A549 (cell line): ENCODE measurements at regions not wholly inside any gene's neighbourhood (a gene's known extent, or its start where the extent isn't known, plus 50 kb on each side); places are given as distances from the start of the nearest gene placed in this dataset.

Source experiments
- ATAC-seq, 2 experiments: fragments of 200-7000 bp in 1 of 2; fragments of >200 bp in 1 of 2; cut with Nextera tagmentation in 1 of 2; cut with Tn5 transposase in 1 of 2; 3 replicates each; pipeline versions ENCODE4 v1.8.0 to v1.9.1; 2018 to 2020; ENCODE audit warnings: mild to moderate bottlenecking in 1 of 2, moderate library complexity in 1 of 2
- CTCF ChIA-PET: fragments of 300-600 bp; sonication (Branson Sonifier 250); formaldehyde crosslinking; extraction: SDS; loops from one replicate; lab custom pipeline; 2021; ENCODE audit warnings: antibody characterized with exemption, inconsistent platforms; lab: Yijun Ruan, JAX
- POLR2A ChIA-PET: fragments of 350-600 bp; formaldehyde crosslinking; extraction: SDS; loops from one replicate; lab custom pipeline; 2021; ENCODE audit warnings: antibody characterized with exemption, inconsistent platforms; lab: Yijun Ruan, JAX
- DNase-seq, 2 experiments: peaks; one replicate each; pipeline versions ENCODE4 v3.0.0 to v3.0.0-alpha.2; 2011 to 2016; ENCODE audit warnings: low read depth in 1 of 2, low spot score in 1 of 2
- FAIRE-seq: peaks from 2 replicates; lab custom pipeline; 2011; peaks lifted over from hg19 to GRCh38; lab: Jason Lieb, UNC
- H3K27ac ChIP-seq, 2 experiments: fragments of >200 bp; sonication (Bioruptor Twin); formaldehyde crosslinking; 3 replicates each; pipeline ENCODE4 v1.5.1; 2016 to 2017
- H3K4me1 ChIP-seq: fragments of >200 bp; sonication (Bioruptor Twin); formaldehyde crosslinking; 3 replicates; pipeline ENCODE4 v1.6.1; 2016
- H3K4me2 ChIP-seq: fragments of >200 bp; sonication (Bioruptor Twin); formaldehyde crosslinking; 3 replicates; pipeline ENCODE4 v1.6.1; 2016
- H3K4me3 ChIP-seq: fragments of >200 bp; sonication (Bioruptor Twin); formaldehyde crosslinking; 3 replicates; pipeline ENCODE4 v1.5.1; 2016
- H3K9me3 ChIP-seq: fragments of >200 bp; sonication (Bioruptor Twin); formaldehyde crosslinking; 3 replicates; pipeline ENCODE4 v1.6.1; 2016
- CBX8 ChIP-seq: fragments of 200-600 bp; sonication (generic); IDR thresholded peaks from 2 replicates; pipeline ENCODE4 v1.6.1; 2016
- CHD2 ChIP-seq: fragments of 150-350 bp; IDR thresholded peaks from 2 replicates; pipeline ENCODE4 v1.6.1; 2014; ENCODE audit warnings: low read length; ENCODE audit not compliant: partially characterized antibody
- EP300 ChIP-seq, 2 experiments: fragments of >200 bp; sonication (Bioruptor Twin); formaldehyde crosslinking; IDR thresholded peaks; 2 replicates in 1 of 2; 3 replicates in 1 of 2; pipeline ENCODE4 v1.6.1; 2016 to 2017
- FOSB ChIP-seq: fragments of 250-450 bp; sonication (Bioruptor Pico); IDR thresholded peaks from 2 replicates; pipeline ENCODE4 v1.5.0; 2020; ENCODE audit warnings: mild to moderate bottlenecking, moderate library complexity
- FOSL2 ChIP-seq, 2 experiments: fragments of 450-650 bp in 1 of 2; fragments of >200 bp in 1 of 2; sonication (Bioruptor Twin) in 1 of 2; formaldehyde crosslinking; IDR thresholded peaks; 2 replicates each; pipeline versions ENCODE4 v1.5.0 to v1.6.1; 2016 to 2020; ENCODE audit warnings: mild to moderate bottlenecking in 1 of 2, moderate library complexity in 1 of 2
- FOXS1 ChIP-seq: fragments of 250-450 bp; sonication (Bioruptor Pico); IDR thresholded peaks from 2 replicates; pipeline ENCODE4 v1.5.0; 2020; ENCODE audit warnings: mild to moderate bottlenecking, moderate library complexity
- GATA3 ChIP-seq: IDR thresholded peaks from 2 replicates; pipeline ENCODE4 v1.6.1; 2012; ENCODE audit warnings: borderline replicate concordance
- HDAC2 ChIP-seq: fragments of 200-600 bp; sonication (generic); IDR thresholded peaks from 2 replicates; pipeline ENCODE4 v1.6.1; 2016
- HEYL ChIP-seq: fragments of 250-450 bp; sonication (Bioruptor Pico); IDR thresholded peaks from 2 replicates; pipeline ENCODE4 v1.8.0; 2021; ENCODE audit warnings: mild to moderate bottlenecking, moderate library complexity
- KDM1A ChIP-seq: fragments of 200-600 bp; sonication (generic); IDR thresholded peaks from 2 replicates; pipeline ENCODE4 v1.6.1; 2016; ENCODE audit warnings: low read depth, mild to moderate bottlenecking
- KDM5A ChIP-seq: fragments of 200-600 bp; sonication (generic); IDR thresholded peaks from 2 replicates; pipeline ENCODE4 v1.6.1; 2016; ENCODE audit warnings: antibody characterized with exemption, mild to moderate bottlenecking
- PHF8 ChIP-seq: fragments of 200-600 bp; sonication (generic); IDR thresholded peaks from 2 replicates; pipeline ENCODE4 v1.6.1; 2016; ENCODE audit warnings: low read depth, mild to moderate bottlenecking, antibody characterized with exemption, moderate library complexity, borderline replicate concordance
- POLR2AphosphoS2 ChIP-seq: conservative IDR thresholded peaks from 2 replicates; pipeline ENCODE4 v1.6.1; 2012; ENCODE audit warnings: low read length, improper control_type of control experiment, inconsistent platforms
- RARB ChIP-seq: fragments of 250-450 bp; sonication (Bioruptor Pico); IDR thresholded peaks from 2 replicates; pipeline ENCODE4 v1.8.0; 2021; ENCODE audit warnings: mild to moderate bottlenecking, moderate library complexity
- RCOR1 ChIP-seq: fragments of 150-350 bp; IDR thresholded peaks from 2 replicates; pipeline ENCODE4 v1.6.1; 2014; ENCODE audit warnings: antibody characterized with exemption, low read length, low read depth
- TP53 ChIP-seq: fragments of 250-450 bp; sonication (Bioruptor Pico); IDR thresholded peaks from 2 replicates; pipeline ENCODE4 v1.5.0; 2021; ENCODE audit warnings: mild to moderate bottlenecking, moderate library complexity
- ZFP36 ChIP-seq: fragments of 450-650 bp; IDR thresholded peaks from 2 replicates; pipeline ENCODE4 v1.6.1; 2014; ENCODE audit warnings: borderline replicate concordance; ENCODE audit not compliant: partially characterized antibody
- ZNF302 ChIP-seq: fragments of 250-450 bp; sonication (Bioruptor Pico); IDR thresholded peaks from 2 replicates; pipeline ENCODE4 v1.9.0; 2021; ENCODE audit warnings: inconsistent platforms, mild to moderate bottlenecking, moderate library complexity
- WGBS: methylation state at CpG from one replicate; pipeline ENCODE4 v1.1.6; 2017; ENCODE audit errors: missing lambda C conversion rate; 5-methylcytosine and 5-hydroxymethylcytosine counted together
- TF ChIP-seq, protein P1 (sequence below): fragments of 150-350 bp; IDR thresholded peaks from 2 replicates; pipeline ENCODE4 v1.6.1; 2014; ENCODE audit warnings: low read depth, mild to moderate bottlenecking, low read length
- TF ChIP-seq, protein P2 (sequence below): fragments of 450-650 bp; IDR thresholded peaks from 2 replicates; pipeline ENCODE4 v1.6.1; 2014; ENCODE audit warnings: antibody characterized with exemption
- TF ChIP-seq, protein P3 (sequence below): IDR thresholded peaks from 2 replicates; pipeline ENCODE4 v1.6.1; 2012
- TF ChIP-seq, protein P4 (sequence below): fragments of >200 bp; sonication (Bioruptor Twin); formaldehyde crosslinking; IDR thresholded peaks from 3 replicates; pipeline ENCODE4 v1.6.1; 2016
- TF ChIP-seq, protein P5 (sequence below): IDR thresholded peaks from 2 replicates; pipeline ENCODE4 v1.6.1; 2012; ENCODE audit warnings: low read depth, borderline replicate concordance

DNA sequence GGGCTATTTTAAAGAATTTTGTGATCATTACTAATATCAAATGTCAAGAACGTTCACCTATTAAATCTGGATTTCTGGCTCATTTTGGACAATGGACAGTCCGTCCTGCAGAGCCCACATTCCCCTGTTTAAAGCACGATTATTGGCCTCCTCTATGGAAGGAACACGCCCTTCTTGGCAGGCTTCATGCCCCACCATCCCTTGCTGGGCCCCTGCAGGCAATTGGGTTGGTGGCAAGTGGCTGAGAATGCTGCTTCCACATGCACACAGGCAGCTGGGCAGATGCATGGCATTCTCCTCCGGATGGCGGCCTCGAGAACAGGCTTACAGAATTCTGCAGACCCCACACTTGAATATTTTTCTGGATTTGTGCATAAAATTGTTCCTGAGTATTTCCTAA is 305.8 kb upstream of the MKI67 start:
- Histone ChIP-seq H3K9me3 (no peaks in the 10 kb centered on the region), H3K27ac (no peak overlapping the region), H3K4me1 (no peaks in the 10 kb centered on the region), H3K4me2 (no peak overlapping the region), H3K4me3 (no peak overlapping the region)
- ChIA-PET CTCF (no interaction called here), POLR2A (no interaction called here)
- WGBS = 5% methylated on average over 7 of the region's 7 CpGs
- TF ChIP-seq RARB = no peak
- no peak for TF ChIP-seq PHF8
- TF ChIP-seq, protein P1, sequence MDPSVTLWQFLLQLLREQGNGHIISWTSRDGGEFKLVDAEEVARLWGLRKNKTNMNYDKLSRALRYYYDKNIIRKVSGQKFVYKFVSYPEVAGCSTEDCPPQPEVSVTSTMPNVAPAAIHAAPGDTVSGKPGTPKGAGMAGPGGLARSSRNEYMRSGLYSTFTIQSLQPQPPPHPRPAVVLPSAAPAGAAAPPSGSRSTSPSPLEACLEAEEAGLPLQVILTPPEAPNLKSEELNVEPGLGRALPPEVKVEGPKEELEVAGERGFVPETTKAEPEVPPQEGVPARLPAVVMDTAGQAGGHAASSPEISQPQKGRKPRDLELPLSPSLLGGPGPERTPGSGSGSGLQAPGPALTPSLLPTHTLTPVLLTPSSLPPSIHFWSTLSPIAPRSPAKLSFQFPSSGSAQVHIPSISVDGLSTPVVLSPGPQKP = no peak
- no peak for TF ChIP-seq GATA3
- no peak for TF ChIP-seq TP53 (CRISPR knock-in tag)
- no peak for TF ChIP-seq HDAC2
- TF ChIP-seq KDM5A = no peak
- TF ChIP-seq RCOR1 = no peak
- TF ChIP-seq FOSL2 (IDR thresholded peaks at IDR 0.05) = no peak
- no peak for TF ChIP-seq FOSL2 (CRISPR knock-in tag; IDR thresholded peaks at IDR 0.05)
- no peak for TF ChIP-seq HEYL
- TF ChIP-seq, protein P2, sequence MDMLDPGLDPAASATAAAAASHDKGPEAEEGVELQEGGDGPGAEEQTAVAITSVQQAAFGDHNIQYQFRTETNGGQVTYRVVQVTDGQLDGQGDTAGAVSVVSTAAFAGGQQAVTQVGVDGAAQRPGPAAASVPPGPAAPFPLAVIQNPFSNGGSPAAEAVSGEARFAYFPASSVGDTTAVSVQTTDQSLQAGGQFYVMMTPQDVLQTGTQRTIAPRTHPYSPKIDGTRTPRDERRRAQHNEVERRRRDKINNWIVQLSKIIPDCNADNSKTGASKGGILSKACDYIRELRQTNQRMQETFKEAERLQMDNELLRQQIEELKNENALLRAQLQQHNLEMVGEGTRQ = no peak
- TF ChIP-seq FOXS1 (CRISPR knock-in tag) = no peak
- TF ChIP-seq CBX8 = no peak
- no peak for DNase-seq
- no peak for FAIRE-seq
- ATAC-seq = no peak

DNA sequence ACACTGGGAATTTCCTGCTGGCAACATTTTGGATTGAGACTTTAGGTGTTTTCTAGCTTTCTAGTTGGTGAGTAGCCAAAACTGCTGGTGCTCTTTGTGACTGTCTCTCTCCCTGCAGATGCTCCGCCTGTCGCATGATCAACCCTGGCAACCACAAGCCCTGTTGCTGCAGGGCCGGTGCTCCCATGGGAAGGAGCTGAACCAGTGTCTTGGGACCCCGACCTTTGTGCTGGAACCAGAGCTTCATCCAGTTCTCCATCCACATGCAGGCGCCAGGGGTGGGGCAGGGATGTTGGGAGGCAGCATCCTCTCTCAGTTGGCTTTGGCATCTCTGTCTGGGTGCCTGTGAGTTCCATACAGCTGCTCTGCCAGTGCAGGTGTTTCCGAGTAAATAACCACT is 306.2 kb upstream of the MKI67 start:
- DNase-seq (no peak), ATAC-seq (no peak), FAIRE-seq (no peak)
- TF ChIP-seq EP300 (IDR thresholded peaks at IDR 0.05) = no peak
- no peak for TF ChIP-seq ZNF302 (CRISPR knock-in tag)
- TF ChIP-seq ZFP36 = no peak
- TF ChIP-seq, protein P3, sequence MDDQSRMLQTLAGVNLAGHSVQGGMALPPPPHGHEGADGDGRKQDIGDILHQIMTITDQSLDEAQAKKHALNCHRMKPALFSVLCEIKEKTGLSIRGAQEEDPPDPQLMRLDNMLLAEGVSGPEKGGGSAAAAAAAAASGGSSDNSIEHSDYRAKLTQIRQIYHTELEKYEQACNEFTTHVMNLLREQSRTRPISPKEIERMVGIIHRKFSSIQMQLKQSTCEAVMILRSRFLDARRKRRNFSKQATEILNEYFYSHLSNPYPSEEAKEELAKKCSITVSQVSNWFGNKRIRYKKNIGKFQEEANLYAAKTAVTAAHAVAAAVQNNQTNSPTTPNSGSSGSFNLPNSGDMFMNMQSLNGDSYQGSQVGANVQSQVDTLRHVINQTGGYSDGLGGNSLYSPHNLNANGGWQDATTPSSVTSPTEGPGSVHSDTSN = no peak
- no peak for TF ChIP-seq CHD2
- TF ChIP-seq, protein P2 = no peak
- no peak for TF ChIP-seq KDM1A
- no peak for TF ChIP-seq POLR2AphosphoS2
- no peak for TF ChIP-seq CBX8
- no peak for TF ChIP-seq HDAC2
- no peak for TF ChIP-seq HEYL
- TF ChIP-seq, protein P4, sequence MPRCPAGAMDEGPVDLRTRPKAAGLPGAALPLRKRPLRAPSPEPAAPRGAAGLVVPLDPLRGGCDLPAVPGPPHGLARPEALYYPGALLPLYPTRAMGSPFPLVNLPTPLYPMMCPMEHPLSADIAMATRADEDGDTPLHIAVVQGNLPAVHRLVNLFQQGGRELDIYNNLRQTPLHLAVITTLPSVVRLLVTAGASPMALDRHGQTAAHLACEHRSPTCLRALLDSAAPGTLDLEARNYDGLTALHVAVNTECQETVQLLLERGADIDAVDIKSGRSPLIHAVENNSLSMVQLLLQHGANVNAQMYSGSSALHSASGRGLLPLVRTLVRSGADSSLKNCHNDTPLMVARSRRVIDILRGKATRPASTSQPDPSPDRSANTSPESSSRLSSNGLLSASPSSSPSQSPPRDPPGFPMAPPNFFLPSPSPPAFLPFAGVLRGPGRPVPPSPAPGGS = no peak
- TF ChIP-seq KDM5A = no peak
- no peak for TF ChIP-seq FOSB (CRISPR knock-in tag)
- TF ChIP-seq, protein P5, sequence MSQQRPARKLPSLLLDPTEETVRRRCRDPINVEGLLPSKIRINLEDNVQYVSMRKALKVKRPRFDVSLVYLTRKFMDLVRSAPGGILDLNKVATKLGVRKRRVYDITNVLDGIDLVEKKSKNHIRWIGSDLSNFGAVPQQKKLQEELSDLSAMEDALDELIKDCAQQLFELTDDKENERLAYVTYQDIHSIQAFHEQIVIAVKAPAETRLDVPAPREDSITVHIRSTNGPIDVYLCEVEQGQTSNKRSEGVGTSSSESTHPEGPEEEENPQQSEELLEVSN = no peak
- H3K4me1 ChIP-seq = no peaks in the 10 kb centered on the region
- ChIA-PET POLR2A (no interaction called here), CTCF (no interaction called here)
- no peak overlapping the region for H3K4me2 ChIP-seq
- no peak overlapping the region for H3K4me3 ChIP-seq
- H3K27ac ChIP-seq = no peak overlapping the region
- WGBS = 28% methylated on average over 6 of the region's 6 CpGs
- no peaks in the 10 kb centered on the region for H3K9me3 ChIP-seq
